ENCODE measurements at regions not wholly inside any gene's neighbourhood (a gene's known extent, or its start where the extent isn't known, plus 50 kb on each side); places are given as distances from the start of the nearest gene placed in this dataset.
"Not testable (repeated sequence)": the region's sequence is repeated elsewhere in the genome, so short reads cannot be mapped to it uniquely, and the experiment has no call there.

DNA sequence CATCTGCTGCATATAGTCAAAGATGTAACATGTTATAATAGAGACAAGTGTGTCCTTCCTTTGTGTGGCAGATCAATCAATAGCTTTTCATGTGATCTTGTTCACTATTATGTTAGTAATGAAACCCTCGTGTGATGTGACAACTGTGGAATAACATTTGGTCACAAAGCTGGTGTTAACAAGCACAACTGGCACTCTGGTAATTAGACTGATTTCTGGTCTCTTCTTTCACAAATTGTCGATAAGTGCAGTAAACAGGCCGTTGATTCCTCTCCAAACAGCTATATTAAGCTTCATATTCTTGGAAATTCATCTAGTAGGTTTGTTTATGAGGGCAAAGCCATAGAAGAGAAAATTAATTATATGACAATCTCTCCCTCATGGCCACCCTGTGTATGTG, 616.7 kb upstream of the PTBP2 start:
- no peak overlapping the region for H3K4me3 ChIP-seq (ENCODE audit: low read depth, low read length)
- TF ChIP-seq, protein P1, sequence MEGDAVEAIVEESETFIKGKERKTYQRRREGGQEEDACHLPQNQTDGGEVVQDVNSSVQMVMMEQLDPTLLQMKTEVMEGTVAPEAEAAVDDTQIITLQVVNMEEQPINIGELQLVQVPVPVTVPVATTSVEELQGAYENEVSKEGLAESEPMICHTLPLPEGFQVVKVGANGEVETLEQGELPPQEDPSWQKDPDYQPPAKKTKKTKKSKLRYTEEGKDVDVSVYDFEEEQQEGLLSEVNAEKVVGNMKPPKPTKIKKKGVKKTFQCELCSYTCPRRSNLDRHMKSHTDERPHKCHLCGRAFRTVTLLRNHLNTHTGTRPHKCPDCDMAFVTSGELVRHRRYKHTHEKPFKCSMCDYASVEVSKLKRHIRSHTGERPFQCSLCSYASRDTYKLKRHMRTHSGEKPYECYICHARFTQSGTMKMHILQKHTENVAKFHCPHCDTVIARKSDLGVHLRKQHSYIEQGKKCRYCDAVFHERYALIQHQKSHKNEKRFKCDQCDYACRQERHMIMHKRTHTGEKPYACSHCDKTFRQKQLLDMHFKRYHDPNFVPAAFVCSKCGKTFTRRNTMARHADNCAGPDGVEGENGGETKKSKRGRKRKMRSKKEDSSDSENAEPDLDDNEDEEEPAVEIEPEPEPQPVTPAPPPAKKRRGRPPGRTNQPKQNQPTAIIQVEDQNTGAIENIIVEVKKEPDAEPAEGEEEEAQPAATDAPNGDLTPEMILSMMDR (IDR thresholded peaks at IDR 0.05; ENCODE audit: borderline replicate concordance, insufficient read depth, low read depth, low read length) = no peak

- TF ChIP-seq, protein P1 (IDR thresholded peaks at IDR 0.05; ENCODE audit: borderline replicate concordance, insufficient read depth, low read depth, low read length) = no peak
- no peak overlapping the region for H3K4me3 ChIP-seq (ENCODE audit: low read depth, low read length)
Observed at GRCh38 chr1:96116731-96117130, 604.9 kb upstream of the PTBP2 start.

DNA sequence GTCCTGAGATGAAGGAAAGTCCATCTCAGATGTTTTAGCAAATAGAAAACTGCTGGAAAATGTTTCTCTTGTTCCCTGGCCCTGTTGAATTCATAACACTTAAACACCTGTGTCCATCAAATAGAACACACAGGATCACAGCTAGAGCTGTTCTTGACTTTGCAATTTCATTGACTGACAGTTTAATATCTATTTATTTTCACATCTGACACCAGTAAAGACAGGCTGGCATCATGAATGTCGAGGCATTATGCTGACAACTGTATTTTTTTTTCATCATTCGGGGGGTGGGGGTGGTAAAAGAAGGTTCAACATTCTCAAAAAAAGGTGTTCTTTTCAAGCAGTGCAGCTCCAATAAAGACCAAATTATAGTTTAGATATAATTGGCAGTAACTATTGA, 591.2 kb upstream of the PTBP2 start:
- no peak overlapping the region for H3K4me3 ChIP-seq (ENCODE audit: low read depth, low read length)
- TF ChIP-seq, protein P1 (IDR thresholded peaks at IDR 0.05; ENCODE audit: borderline replicate concordance, insufficient read depth, low read depth, low read length) = no peak

GRCh38 chr1:96144636-96145035, 576.9 kb upstream of the PTBP2 start:
- no peak overlapping the region for H3K4me3 ChIP-seq (ENCODE audit: low read depth, low read length)
- TF ChIP-seq, protein P1 (IDR thresholded peaks at IDR 0.05; ENCODE audit: borderline replicate concordance, insufficient read depth, low read depth, low read length) = no peak

DNA sequence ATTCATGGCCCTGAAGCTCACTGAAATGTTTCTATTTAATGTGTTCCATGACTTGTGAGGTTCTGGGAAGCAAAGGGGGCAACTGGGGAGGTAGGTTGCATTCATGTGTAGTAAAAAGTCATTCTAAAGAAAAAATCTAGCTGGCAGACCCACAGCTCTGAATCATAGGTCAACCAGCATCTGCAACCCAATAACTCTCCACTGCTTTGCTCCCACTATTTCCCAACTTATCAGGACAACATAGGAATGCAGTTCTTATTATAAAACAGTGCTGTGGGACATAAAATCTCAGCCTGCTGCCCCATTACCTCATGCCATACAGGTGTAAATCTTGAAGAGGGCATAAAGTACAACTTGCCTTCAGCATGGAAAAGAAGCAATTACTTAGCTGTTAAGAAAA, 576.1 kb upstream of the PTBP2 start:
- H3K4me3 ChIP-seq (ENCODE audit: low read depth, low read length) = no peak overlapping the region
- TF ChIP-seq, protein P1 (IDR thresholded peaks at IDR 0.05; ENCODE audit: borderline replicate concordance, insufficient read depth, low read depth, low read length) = no peak

DNA sequence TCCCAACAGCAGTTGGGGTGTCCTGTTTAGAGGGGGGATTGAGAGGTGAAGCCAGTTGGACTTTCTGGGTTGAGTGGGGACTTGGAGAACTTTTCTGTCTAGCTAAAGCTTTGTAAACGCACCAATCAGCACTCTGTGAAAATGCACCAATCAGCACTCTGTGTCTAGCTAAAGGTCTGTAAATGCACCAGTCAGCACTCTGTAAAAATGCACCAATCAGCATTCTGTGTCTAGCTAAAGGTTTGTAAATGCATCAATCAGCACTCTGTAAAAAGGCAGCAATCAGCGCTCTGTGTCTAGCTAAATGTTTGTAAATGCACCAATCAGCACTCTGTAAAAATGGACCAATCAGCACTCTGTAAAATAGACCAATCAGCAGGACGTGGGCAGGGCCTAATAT, 568.6 kb upstream of the PTBP2 start:
- not testable (repeated sequence) for H3K4me3 ChIP-seq (ENCODE audit: low read depth, low read length)

GRCh38 chr1:96157101-96157500, 564.5 kb upstream of the PTBP2 start:
- TF ChIP-seq, protein P1 (IDR thresholded peaks at IDR 0.05; ENCODE audit: borderline replicate concordance, insufficient read depth, low read depth, low read length) = no peak
- no peak overlapping the region for H3K4me3 ChIP-seq (ENCODE audit: low read depth, low read length)

- no peak overlapping the region for H3K4me3 ChIP-seq (ENCODE audit: low read depth, low read length)
- TF ChIP-seq, protein P1 (IDR thresholded peaks at IDR 0.05; ENCODE audit: borderline replicate concordance, insufficient read depth, low read depth, low read length) = no peak
Observed at GRCh38 chr1:96159379-96159778, 562.2 kb upstream of the PTBP2 start.
